B cell (primary cell): ENCODE measurements at regions not wholly inside any gene's neighbourhood (a gene's known extent, or its start where the extent isn't known, plus 50 kb on each side); places are given as distances from the start of the nearest gene placed in this dataset.

Experiments used
- ATAC-seq: fragments of 200-7000 bp; cut with Tn5 transposase; one replicate; pipeline ENCODE4 v1.10.0; 2021; ENCODE audit warnings: low read depth, mild to moderate bottlenecking, moderate number of reproducible peaks, moderate library complexity
- CTCF ChIA-PET: fragments of 350-600 bp; sonication (Branson Sonifier 250); formaldehyde crosslinking; loops from one replicate; lab custom pipeline; 2021; ENCODE audit warnings: antibody characterized with exemption, inconsistent platforms; lab: Charles Lee
- POLR2A ChIA-PET: fragments of 350-600 bp; sonication (Branson Sonifier 250); formaldehyde crosslinking; loops from one replicate; lab custom pipeline; 2021; ENCODE audit warnings: antibody characterized with exemption; lab: Charles Lee
- DNase-seq: peaks from one replicate; pipeline ENCODE4 v3.0.0; 2013
- H2AFZ ChIP-seq: 2 replicates; pipeline ENCODE4 v1.6.1; 2012; ENCODE audit warnings: mild to moderate bottlenecking, low read depth, low read length; ENCODE audit not compliant: insufficient read depth, poor library complexity, severe bottlenecking
- H3K27ac ChIP-seq, 2 donors: 1 replicate in 1 of 2; 2 replicates in 1 of 2; pipeline ENCODE4 v1.5.1; 2012 to 2013; ENCODE audit warnings: low read length in 2 of 2, mild to moderate bottlenecking in 2 of 2, moderate library complexity in 1 of 2
- H3K27me3 ChIP-seq, 4 experiments: fragments of 200-600 bp in 1 of 4; sonication (generic) in 1 of 4; replicated peaks in 1 of 4; 1 replicate in 2 of 4; 2 replicates in 2 of 4; pipeline versions ENCODE4 v1.6.1 to v1.7.0; 2013 to 2016; ENCODE audit warnings: low read length in 3 of 4, mild to moderate bottlenecking in 2 of 4, mixed read lengths in 1 of 4, moderate library complexity in 1 of 4; ENCODE audit not compliant: insufficient read depth in 4 of 4, control insufficient read depth in 3 of 4; ENCODE audit errors: control extremely low read depth in 1 of 4
- H3K36me3 ChIP-seq, 2 experiments: replicated peaks in 1 of 2; 1 replicate in 1 of 2; 2 replicates in 1 of 2; pipeline versions ENCODE4 v1.6.1 to v1.7.1; 2013; ENCODE audit warnings: low read length in 1 of 2; ENCODE audit not compliant: insufficient read depth in 2 of 2, control insufficient read depth in 1 of 2; ENCODE audit errors: control extremely low read depth in 1 of 2, extremely low read depth in 1 of 2
- H3K4me1 ChIP-seq, 2 donors: fragments of 200-600 bp in 1 of 2; sonication (generic) in 1 of 2; 1 replicate in 1 of 2; 2 replicates in 1 of 2; pipeline versions ENCODE4 v1.5.1 to v1.6.1; 2013 to 2017; ENCODE audit warnings: low read length in 2 of 2; ENCODE audit not compliant: control insufficient read depth in 2 of 2, insufficient read depth in 2 of 2
- H3K4me2 ChIP-seq: replicated peaks from 2 replicates; pipeline ENCODE3; 2012; ENCODE audit warnings: mild to moderate bottlenecking, low read depth, low read length; ENCODE audit not compliant: poor library complexity, severe bottlenecking
- H3K4me3 ChIP-seq, 5 experiments: fragments of 200-600 bp in 1 of 5; sonication (generic) in 1 of 5; 1 replicate in 3 of 5; 2 replicates in 2 of 5; pipeline versions ENCODE4 v1.5.1 to v1.7.0; 2011 to 2016; ENCODE audit warnings: low read length in 4 of 5, mild to moderate bottlenecking in 4 of 5, low read depth in 2 of 5, control low read depth in 1 of 5, moderate library complexity in 1 of 5; ENCODE audit not compliant: insufficient read depth in 1 of 5; ENCODE audit errors: control extremely low read depth in 1 of 5, extremely low read depth in 1 of 5
- H3K79me2 ChIP-seq: fragments of 200-600 bp; sonication (generic); one replicate; pipeline ENCODE4 v1.6.0; 2016; ENCODE audit warnings: low read length; ENCODE audit not compliant: control insufficient read depth, insufficient read depth
- H3K9ac ChIP-seq: fragments of 200-600 bp; sonication (generic); 2 replicates; pipeline ENCODE4 v1.6.1; 2017; ENCODE audit warnings: mild to moderate bottlenecking, low read length, moderate library complexity
- H3K9me3 ChIP-seq, 3 donors: one replicate each; pipeline versions ENCODE4 v1.6.1 to v1.7.1; 2013; ENCODE audit warnings: low read length in 2 of 3; ENCODE audit not compliant: control insufficient read depth in 2 of 3, insufficient read depth in 1 of 3; ENCODE audit errors: control extremely low read depth in 1 of 3
- H4K20me1 ChIP-seq: 2 replicates; pipeline ENCODE4 v1.6.0; 2012; ENCODE audit warnings: mild to moderate bottlenecking, low read length; ENCODE audit not compliant: insufficient read depth, control insufficient read depth, poor library complexity, severe bottlenecking
- H3K27ac Mint-ChIP-seq: one replicate; pipeline ENCODE4 v1.8.0; 2021; ENCODE audit warnings: mixed read lengths
- H3K27me3 Mint-ChIP-seq: one replicate; pipeline ENCODE4 v1.8.0; 2021; ENCODE audit warnings: mixed read lengths
- H3K4me1 Mint-ChIP-seq: one replicate; pipeline ENCODE4 v1.8.0; 2021; ENCODE audit warnings: mixed read lengths
- H3K4me3 Mint-ChIP-seq: one replicate; pipeline ENCODE4 v1.8.0; 2021; ENCODE audit warnings: mixed read lengths
- H3K9me3 Mint-ChIP-seq: one replicate; pipeline ENCODE4 v1.8.0; 2022; ENCODE audit warnings: mixed read lengths; ENCODE audit not compliant: insufficient read depth
- CTCF ChIP-seq: fragments of 200-600 bp; IDR thresholded peaks from one replicate; pipeline ENCODE4 v1.8.0; 2022; ENCODE audit warnings: antibody characterized with exemption, mild to moderate bottlenecking
- EZH2 ChIP-seq: IDR thresholded peaks from 2 replicates; pipeline ENCODE4 v1.6.1; 2012; ENCODE audit warnings: borderline replicate concordance, low read depth, mild to moderate bottlenecking, moderate library complexity, low read length; ENCODE audit not compliant: insufficient read depth, poor library complexity, severe bottlenecking
- WGBS: methylation state at CpG from one replicate; pipeline ENCODE4 v1.1.5; 2013; ENCODE audit warnings: missing lambda C conversion rate; ENCODE audit not compliant: insufficient coverage; 5-methylcytosine and 5-hydroxymethylcytosine counted together
- intact Hi-C: fragments of 100-400 bp; cut with micrococcal nuclease; formaldehyde crosslinking; loops from one replicate; pipeline ENCODE4 v1.10.0; 2022

DNA sequence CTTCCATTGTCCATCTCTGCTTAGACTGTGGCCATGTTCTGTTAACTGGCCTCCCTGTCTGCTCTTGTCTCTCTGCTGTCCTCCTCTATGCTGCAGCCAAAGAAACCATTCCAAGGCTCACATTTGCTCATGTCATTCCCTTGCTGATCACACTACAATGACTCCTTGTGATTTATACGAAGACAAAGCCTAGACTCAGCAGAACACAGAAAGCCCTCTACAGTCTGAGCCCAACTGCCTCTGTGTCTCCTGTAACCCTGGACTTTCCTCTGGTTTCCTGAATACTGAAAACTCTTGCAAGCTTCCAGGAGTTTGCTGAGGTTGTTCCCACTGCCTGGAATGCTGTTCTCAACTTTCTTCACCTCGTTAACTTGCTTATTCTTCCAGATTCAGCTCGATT, 191.8 kb downstream of the TMEM38B start:
- H3K79me2 ChIP-seq = no peaks in the 10 kb centered on the region
- no peaks in the 10 kb centered on the region for H3K9me3 ChIP-seq
- DNase-seq (no peak), ATAC-seq (no peak)
- no peaks in the 10 kb centered on the region for H4K20me1 ChIP-seq
- H3K27me3 Mint-ChIP-seq = peaks cover 4% of the 10 kb centered on the region
- no peak overlapping the region for H3K9ac ChIP-seq
- no peaks in the 10 kb centered on the region for H3K4me1 ChIP-seq
- H3K4me3 ChIP-seq = no peak overlapping the region
- no peak overlapping the region for H3K27ac Mint-ChIP-seq
- H3K4me2 ChIP-seq = no peak overlapping the region
- no peak overlapping the region for H3K4me3 Mint-ChIP-seq
- no peak overlapping the region for H2AFZ ChIP-seq
- no peak overlapping the region for H3K27ac ChIP-seq
- POLR2A ChIA-PET = no interaction called here
- intact Hi-C loops = no loop called here
- no peaks in the 10 kb centered on the region for H3K9me3 Mint-ChIP-seq
- no peaks in the 10 kb centered on the region for H3K4me1 Mint-ChIP-seq
- H3K27me3 ChIP-seq = no peaks in the 10 kb centered on the region
- H3K36me3 ChIP-seq = no peaks in the 10 kb centered on the region
- no peak for TF ChIP-seq EZH2
- no peak for TF ChIP-seq CTCF
- CTCF ChIA-PET = interaction anchor here (1.5 kb wide), 1 partner anchor 278 kb away, joined by 5 read pairs; no protein-coding TSS in a partner anchor
- 92% methylated on average over 1 of the region's 3 CpGs for WGBS

DNA sequence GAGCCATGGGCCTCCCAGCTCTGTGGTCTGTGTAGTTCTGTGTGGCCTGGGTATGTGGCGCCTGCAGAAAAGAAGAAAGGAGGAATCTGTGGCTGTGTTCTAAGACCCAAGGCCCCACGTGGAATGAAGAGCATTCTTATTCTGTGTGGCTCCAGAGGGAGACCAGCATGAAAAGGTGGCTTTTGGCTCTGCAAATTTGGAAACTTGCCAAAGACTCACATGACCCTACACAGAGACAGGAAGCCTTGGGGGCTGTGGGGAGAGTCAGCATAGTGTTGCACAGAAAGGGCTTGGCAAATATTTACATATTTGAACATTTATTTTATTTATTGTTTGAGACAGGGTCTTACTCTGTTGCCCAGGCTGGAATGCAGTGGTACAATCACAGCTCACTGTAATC, 193.3 kb downstream of the TMEM38B start:
- DNase-seq = no peak
- POLR2A ChIA-PET = no interaction called here

More for the DNA sequence above, 193.3 kb downstream of the TMEM38B start:
- WGBS = 23% methylated on average over 2 of the region's 2 CpGs
- Histone ChIP-seq H3K79me2 (no peaks in the 10 kb centered on the region), H2AFZ (no peak overlapping the region), H3K27me3 (no peaks in the 10 kb centered on the region), H3K4me3 (no peak overlapping the region), H3K9me3 (no peaks in the 10 kb centered on the region), H3K36me3 (no peaks in the 10 kb centered on the region), H3K4me2 (no peak overlapping the region), H3K4me1 (no peaks in the 10 kb centered on the region), H3K9ac (no peak overlapping the region), H4K20me1 (no peaks in the 10 kb centered on the region), H3K27ac (no peak overlapping the region)
- no peak overlapping the region for H3K4me3 Mint-ChIP-seq
- intact Hi-C loops = no loop called here
- no peaks in the 10 kb centered on the region for H3K27me3 Mint-ChIP-seq
- ATAC-seq = no peak
- no peak for TF ChIP-seq CTCF
- no peak for TF ChIP-seq EZH2
- H3K9me3 Mint-ChIP-seq = no peaks in the 10 kb centered on the region
- no peaks in the 10 kb centered on the region for H3K4me1 Mint-ChIP-seq
- CTCF ChIA-PET = no interaction called here
- H3K27ac Mint-ChIP-seq = no peak overlapping the region
